H9 (cell line): ENCODE measurements at regions not wholly inside any gene's neighbourhood (a gene's known extent, or its start where the extent isn't known, plus 50 kb on each side); places are given as distances from the start of the nearest gene placed in this dataset.

Experiments
- DNase-seq: peaks from one replicate; pipeline ENCODE4 v3.0.0-alpha.2; 2017
- H2AFZ ChIP-seq: one replicate; pipeline ENCODE4 v1.6.1; 2013; ENCODE audit warnings: mild to moderate bottlenecking, low read length, control low read depth, moderate library complexity
- H2AK5ac ChIP-seq: 2 replicates; pipeline ENCODE4 v1.6.1; 2013; ENCODE audit warnings: low read length, control low read depth, mixed read lengths; ENCODE audit not compliant: insufficient read length
- H2BK120ac ChIP-seq: one replicate; pipeline ENCODE4 v1.6.1; 2013; ENCODE audit warnings: low read depth, mild to moderate bottlenecking, low read length, control low read depth, inconsistent platforms; ENCODE audit not compliant: poor library complexity, severe bottlenecking
- H2BK12ac ChIP-seq: 2 replicates; pipeline ENCODE4 v1.6.1; 2013; ENCODE audit warnings: low read length, control low read depth, mixed read lengths, low read depth; ENCODE audit not compliant: insufficient read length
- H2BK15ac ChIP-seq: 2 replicates; pipeline ENCODE4 v1.6.1; 2013; ENCODE audit warnings: low read depth, low read length, control low read depth
- H2BK20ac ChIP-seq: one replicate; pipeline ENCODE4 v1.6.1; 2013; ENCODE audit warnings: low read depth, mild to moderate bottlenecking, low read length, control low read depth, inconsistent platforms; ENCODE audit not compliant: poor library complexity, severe bottlenecking
- H2BK5ac ChIP-seq: 2 replicates; pipeline ENCODE4 v1.6.1; 2013; ENCODE audit warnings: low read length, control low read depth, mixed read lengths; ENCODE audit not compliant: insufficient read length
- H3K14ac ChIP-seq: 2 replicates; pipeline ENCODE4 v1.6.1; 2013; ENCODE audit warnings: low read length, control low read depth; ENCODE audit not compliant: insufficient read depth
- H3K18ac ChIP-seq: 2 replicates; pipeline ENCODE4 v1.6.1; 2013; ENCODE audit warnings: low read depth, mild to moderate bottlenecking, mixed read lengths, low read length, control low read depth; ENCODE audit not compliant: insufficient read length
- H3K23ac ChIP-seq: 2 replicates; pipeline ENCODE4 v1.6.1; 2013; ENCODE audit warnings: low read length, control low read depth, mixed read lengths, low read depth; ENCODE audit not compliant: insufficient read length
- H3K23me2 ChIP-seq: 2 replicates; pipeline ENCODE4 v1.6.1; 2013; ENCODE audit warnings: low read depth, mild to moderate bottlenecking, mixed read lengths, low read length, control low read depth; ENCODE audit not compliant: insufficient read length, poor library complexity, severe bottlenecking
- H3K27ac ChIP-seq: 2 replicates; pipeline ENCODE4 v1.5.1; 2013; ENCODE audit warnings: low read length, control low read depth, mixed read lengths, low read depth; ENCODE audit not compliant: insufficient read length
- H3K27me3 ChIP-seq: 2 replicates; pipeline ENCODE4 v1.6.1; 2013; ENCODE audit warnings: low read length, control low read depth, inconsistent platforms; ENCODE audit not compliant: insufficient read depth
- H3K4ac ChIP-seq: 2 replicates; pipeline ENCODE4 v1.6.1; 2013; ENCODE audit warnings: low read depth, mild to moderate bottlenecking, control low read depth, inconsistent platforms, low read length, moderate library complexity
- H3K4me1 ChIP-seq: 2 replicates; pipeline ENCODE4 v1.6.1; 2013; ENCODE audit warnings: low read length, control low read depth, inconsistent platforms; ENCODE audit not compliant: insufficient read depth
- H3K4me2 ChIP-seq: 2 replicates; pipeline ENCODE4 v1.6.1; 2013; ENCODE audit warnings: low read length, control low read depth, mixed read lengths; ENCODE audit not compliant: insufficient read length, insufficient read depth
- H3K56ac ChIP-seq: 2 replicates; pipeline ENCODE4 v1.6.1; 2013; ENCODE audit warnings: low read depth, mild to moderate bottlenecking, mixed read lengths, low read length, control low read depth; ENCODE audit not compliant: insufficient read length
- H3K79me1 ChIP-seq: 2 replicates; pipeline ENCODE4 v1.6.1; 2013; ENCODE audit warnings: low read depth, mild to moderate bottlenecking, moderate library complexity, low read length, control low read depth, inconsistent platforms; ENCODE audit not compliant: insufficient read depth, poor library complexity, severe bottlenecking
- H3K79me2 ChIP-seq: 2 replicates; pipeline ENCODE4 v1.6.1; 2013; ENCODE audit warnings: low read length, control low read depth, inconsistent platforms; ENCODE audit not compliant: insufficient read depth
- H3K9ac ChIP-seq: 2 replicates; pipeline ENCODE4 v1.6.1; 2013; ENCODE audit warnings: low read length, control low read depth, mixed read lengths; ENCODE audit not compliant: insufficient read length; ENCODE audit errors: extremely low read depth
- H3K9me3 ChIP-seq: one replicate; pipeline ENCODE4 v1.6.1; 2013; ENCODE audit warnings: low read depth, low read length, inconsistent platforms; ENCODE audit not compliant: control insufficient read depth
- H3T11ph ChIP-seq: one replicate; pipeline ENCODE4 v1.6.1; 2013; ENCODE audit warnings: mild to moderate bottlenecking, low read length, control low read depth, inconsistent platforms
- H4K20me1 ChIP-seq: one replicate; pipeline ENCODE4 v1.6.1; 2013; ENCODE audit not compliant: control insufficient read depth, insufficient read length, insufficient read depth
- H4K5ac ChIP-seq: 2 replicates; pipeline ENCODE4 v1.6.1; 2013; ENCODE audit warnings: low read depth, mild to moderate bottlenecking, mixed read lengths, low read length, control low read depth; ENCODE audit not compliant: insufficient read length
- H4K8ac ChIP-seq: replicated peaks from 2 replicates; pipeline ENCODE4 v1.6.1; 2013; ENCODE audit warnings: low read length, control low read depth, mixed read lengths, low read depth; ENCODE audit not compliant: insufficient read length
- H4K91ac ChIP-seq: 2 replicates; pipeline ENCODE4 v1.6.1; 2013; ENCODE audit warnings: low read depth, mild to moderate bottlenecking, moderate library complexity, mixed read lengths, low read length, control low read depth; ENCODE audit not compliant: insufficient read length
- H3K27ac Mint-ChIP-seq, 3 experiments: 2 replicates in 2 of 3; 3 replicates in 1 of 3; pipeline ENCODE4 v1.8.0; 2020 to 2021; ENCODE audit warnings: mixed read lengths in 3 of 3, mild to moderate bottlenecking in 1 of 3, moderate library complexity in 1 of 3
- H3K27me3 Mint-ChIP-seq: 2 replicates; pipeline ENCODE4 v1.8.0; 2021; ENCODE audit warnings: low read depth, mild to moderate bottlenecking, moderate library complexity, mixed read lengths
- H3K36me3 Mint-ChIP-seq, 3 experiments: 2 replicates in 2 of 3; 3 replicates in 1 of 3; pipeline ENCODE4 v1.8.0; 2020 to 2021; ENCODE audit warnings: low read depth in 3 of 3, mixed read lengths in 3 of 3; ENCODE audit not compliant: insufficient read depth in 1 of 3
- H3K4me1 Mint-ChIP-seq, 2 experiments: 2 replicates each; pipeline ENCODE4 v1.8.0; 2020; ENCODE audit warnings: mixed read lengths in 2 of 2
- H3K4me3 Mint-ChIP-seq, 2 experiments: 2 replicates in 1 of 2; 3 replicates in 1 of 2; pipeline ENCODE4 v1.8.0; 2020 to 2021; ENCODE audit warnings: mild to moderate bottlenecking in 2 of 2, mixed read lengths in 2 of 2, moderate library complexity in 1 of 2
- H3K9me3 Mint-ChIP-seq, 2 experiments: 2 replicates in 1 of 2; 3 replicates in 1 of 2; pipeline ENCODE4 v1.8.0; 2020; ENCODE audit warnings: mild to moderate bottlenecking in 2 of 2, mixed read lengths in 2 of 2, moderate library complexity in 1 of 2
- CTCF ChIP-seq: fragments of 200-600 bp; sonication (generic); conservative IDR thresholded peaks from 3 replicates; pipeline ENCODE4 v1.8.0; 2021; ENCODE audit warnings: antibody characterized with exemption, mild to moderate bottlenecking
- WGBS: extraction: QIAGEN DNeasy Blood & Tissue Kit; methylation state at CpG from one replicate; pipeline ENCODE4 v1.1.7; 2013; ENCODE audit warnings: missing lambda C conversion rate, low lambda C conversion rate, mixed read lengths; ENCODE audit not compliant: insufficient read length; ENCODE audit errors: extremely low coverage; 5-methylcytosine and 5-hydroxymethylcytosine counted together

GRCh38 chr4:180790471-180790870 lies 1452.7 kb upstream of the TENM3 start:
- H4K8ac ChIP-seq = no peak overlapping the region
- no peak overlapping the region for H2AK5ac ChIP-seq
- H2BK5ac ChIP-seq = no peak overlapping the region
- no peak overlapping the region for H3K9ac ChIP-seq
- H2BK15ac ChIP-seq = no peak overlapping the region
- Mint-ChIP-seq H3K27me3 (no peaks in the 10 kb centered on the region), H3K4me3 (no peak overlapping the region), H3K9me3 (no peaks in the 10 kb centered on the region), H3K36me3 (peaks cover 0 to 1% (median 0%) of the 10 kb centered on the region in 3 experiments; a peak in 1 of 7 replicates), H3K4me1 (peaks cover 16 to 19% of the 10 kb centered on the region in 2 experiments), H3K27ac (no peak overlapping the region; a peak in 1 of 7 replicates)
- no peak overlapping the region for H3K23ac ChIP-seq
- no peak for DNase-seq
- no peak overlapping the region for H4K5ac ChIP-seq
- H2BK20ac ChIP-seq = no peak overlapping the region
- no peaks in the 10 kb centered on the region for H3K79me1 ChIP-seq
- H3K4me2 ChIP-seq = no peak overlapping the region
- no peaks in the 10 kb centered on the region for H3K9me3 ChIP-seq
- no peak overlapping the region for H3K4ac ChIP-seq
- H2BK12ac ChIP-seq = no peak overlapping the region
- H3K4me1 ChIP-seq = peaks cover 3% of the 10 kb centered on the region; the same call in 1 of the 2 replicates
- TF ChIP-seq CTCF = no peak
- no peak overlapping the region for H3K14ac ChIP-seq
- no peaks in the 10 kb centered on the region for H3K79me2 ChIP-seq
- WGBS = no CpG with 5 or more reads among the region's 3 CpGs
- no peak overlapping the region for H3K27ac ChIP-seq
- no peak overlapping the region for H4K91ac ChIP-seq
- H3T11ph ChIP-seq = no peak overlapping the region
- H3K18ac ChIP-seq = no peak overlapping the region
- no peak overlapping the region for H2AFZ ChIP-seq
- H3K56ac ChIP-seq = no peak overlapping the region
- H3K23me2 ChIP-seq = no peaks in the 10 kb centered on the region
- no peaks in the 10 kb centered on the region for H4K20me1 ChIP-seq
- no peaks in the 10 kb centered on the region for H3K27me3 ChIP-seq
- no peak overlapping the region for H2BK120ac ChIP-seq
